Liver (tissue), 3 donors: ENCODE measurements at regions not wholly inside any gene's neighbourhood (a gene's known extent, or its start where the extent isn't known, plus 50 kb on each side); places are given as distances from the start of the nearest gene placed in this dataset.

ENCODE experiments used
- EGR1 ChIP-seq, 2 donors: IDR thresholded peaks; 2 replicates each; pipeline ENCODE4 v1.6.1; 2016 to 2018; ENCODE audit warnings: antibody characterized with exemption in 2 of 2, low read depth in 2 of 2
- HNF4G ChIP-seq: IDR thresholded peaks from 2 replicates; pipeline ENCODE4 v1.6.1; 2016; ENCODE audit warnings: antibody characterized with exemption
- TF ChIP-seq, protein P1 (sequence below): fragments of 150-350 bp; IDR thresholded peaks from 2 replicates; pipeline ENCODE4 v1.5.1; 2017; ENCODE audit warnings: improper control_type of control experiment, low read depth, low read length; ENCODE audit not compliant: missing input control
- donor health status: healthy.
- donor health status: healthy.

GRCh38 chr1:220391491-220391890, 119.2 kb upstream of the RAB3GAP2 start:
- TF ChIP-seq, protein P1, sequence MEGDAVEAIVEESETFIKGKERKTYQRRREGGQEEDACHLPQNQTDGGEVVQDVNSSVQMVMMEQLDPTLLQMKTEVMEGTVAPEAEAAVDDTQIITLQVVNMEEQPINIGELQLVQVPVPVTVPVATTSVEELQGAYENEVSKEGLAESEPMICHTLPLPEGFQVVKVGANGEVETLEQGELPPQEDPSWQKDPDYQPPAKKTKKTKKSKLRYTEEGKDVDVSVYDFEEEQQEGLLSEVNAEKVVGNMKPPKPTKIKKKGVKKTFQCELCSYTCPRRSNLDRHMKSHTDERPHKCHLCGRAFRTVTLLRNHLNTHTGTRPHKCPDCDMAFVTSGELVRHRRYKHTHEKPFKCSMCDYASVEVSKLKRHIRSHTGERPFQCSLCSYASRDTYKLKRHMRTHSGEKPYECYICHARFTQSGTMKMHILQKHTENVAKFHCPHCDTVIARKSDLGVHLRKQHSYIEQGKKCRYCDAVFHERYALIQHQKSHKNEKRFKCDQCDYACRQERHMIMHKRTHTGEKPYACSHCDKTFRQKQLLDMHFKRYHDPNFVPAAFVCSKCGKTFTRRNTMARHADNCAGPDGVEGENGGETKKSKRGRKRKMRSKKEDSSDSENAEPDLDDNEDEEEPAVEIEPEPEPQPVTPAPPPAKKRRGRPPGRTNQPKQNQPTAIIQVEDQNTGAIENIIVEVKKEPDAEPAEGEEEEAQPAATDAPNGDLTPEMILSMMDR: no peak
- TF ChIP-seq EGR1 (IDR thresholded peaks at IDR 0.05; ENCODE audit: low read depth in 2 of 2): no peak
- TF ChIP-seq HNF4G: no peak
